AG08396 (cell line): ENCODE measurements at regions not wholly inside any gene's neighbourhood (a gene's known extent, or its start where the extent isn't known, plus 50 kb on each side); places are given as distances from the start of the nearest gene placed in this dataset.
"Not testable (repeated sequence)": the region's sequence is repeated elsewhere in the genome, so short reads cannot be mapped to it uniquely, and the experiment has no call there.

Experiments used
- DNase-seq: peaks from one replicate; pipeline ENCODE4 v3.0.0; 2012; ENCODE audit warnings: low spot score, mixed read lengths

DNA sequence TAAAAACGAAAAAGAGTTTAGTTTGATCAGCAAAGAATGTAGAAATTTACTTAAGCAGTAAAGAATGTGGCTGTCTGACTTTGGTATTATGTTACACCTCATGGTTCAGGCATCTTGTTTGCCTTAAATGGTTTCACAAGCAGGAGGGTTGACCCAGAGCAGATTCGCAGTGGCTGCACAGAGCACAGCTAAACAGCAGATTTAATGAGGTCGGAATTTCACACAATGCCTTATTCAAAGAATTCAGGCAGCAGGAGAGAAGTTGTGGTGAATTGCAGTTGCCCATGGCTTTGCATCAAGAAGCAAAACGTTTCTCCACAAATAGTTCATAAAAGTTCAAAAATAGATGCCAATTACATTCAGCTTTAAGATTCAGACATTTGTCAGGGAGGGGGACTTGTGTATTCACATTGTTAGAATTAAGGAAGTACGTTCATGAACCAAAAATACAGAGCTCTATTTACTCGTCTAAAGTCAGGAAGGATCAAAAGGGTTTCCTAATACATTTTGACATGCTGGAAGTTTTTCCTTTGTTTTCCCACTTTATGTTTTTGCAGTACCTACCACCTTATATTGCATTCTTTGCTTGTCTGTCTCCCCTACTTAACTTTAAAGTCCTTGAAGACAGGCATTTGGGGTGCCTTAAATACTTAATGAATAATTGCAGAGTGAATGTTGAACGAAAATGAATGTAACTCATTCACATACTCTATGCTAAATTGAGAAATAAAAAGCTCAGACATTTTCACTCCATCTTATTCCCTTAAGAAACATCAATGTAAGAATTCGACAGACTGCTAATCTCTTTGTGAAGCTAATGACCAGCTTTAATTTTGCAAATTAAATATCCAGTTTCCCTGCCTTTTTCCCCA, 1163.6 kb upstream of the CITED2 start:
- peak; percentile 73 for DNase-seq

DNA sequence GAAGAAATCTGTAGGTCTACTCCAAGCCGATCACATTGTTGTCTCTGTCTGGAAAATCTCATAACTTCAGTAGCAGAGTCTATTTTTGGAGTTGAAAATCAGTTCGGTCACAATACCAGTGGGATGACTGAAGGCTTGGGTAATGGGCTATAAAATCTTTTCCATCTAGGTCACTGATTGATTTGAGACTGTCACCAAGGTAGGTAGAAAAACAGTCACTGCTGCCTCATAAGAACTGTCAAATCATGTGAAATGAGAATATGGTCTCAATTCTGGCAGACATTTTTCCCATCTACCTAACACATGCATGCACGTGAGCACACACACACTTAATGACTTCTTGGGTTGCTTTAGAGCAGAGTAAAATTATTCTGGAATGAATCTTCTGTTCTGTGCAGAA, 1162.8 kb upstream of the CITED2 start:
- no peak for DNase-seq

DNA sequence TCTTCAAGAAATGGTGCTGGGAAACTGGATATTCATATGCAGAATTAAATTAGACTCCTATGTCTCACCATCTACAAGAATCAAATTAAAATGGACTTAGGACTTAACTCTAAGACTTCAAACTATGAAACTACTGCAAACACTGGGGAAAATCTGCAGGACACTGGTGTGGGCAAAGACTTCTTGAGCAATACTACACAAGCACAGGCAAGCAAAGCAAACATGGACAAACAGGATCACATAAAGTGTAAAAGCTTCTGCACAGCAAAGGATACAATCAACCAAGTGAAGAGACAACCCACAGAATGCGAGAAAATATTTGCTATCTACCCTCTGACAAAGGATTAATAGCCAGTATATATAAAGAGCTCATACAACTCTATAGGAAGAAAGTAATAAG, 1161.1 kb upstream of the CITED2 start:
- no peak for DNase-seq

DNA sequence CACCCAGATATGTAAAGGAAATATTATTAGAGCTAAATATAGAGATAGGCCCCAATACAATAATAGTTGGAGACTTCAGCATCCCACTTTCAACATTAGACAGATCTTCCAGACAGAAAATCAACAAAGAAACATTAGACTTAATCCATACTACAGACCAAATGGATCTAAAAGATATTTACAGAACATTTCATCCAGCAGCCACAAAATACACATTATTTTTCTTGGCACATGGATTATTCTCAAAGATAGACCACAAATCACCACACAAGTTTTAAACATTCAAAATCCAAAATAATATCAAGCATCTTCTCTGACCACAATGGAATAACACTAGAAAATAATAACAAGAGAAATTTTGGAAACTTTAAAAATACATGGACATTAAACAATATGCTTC, 1159.1 kb upstream of the CITED2 start:
- no peak for DNase-seq

DNA sequence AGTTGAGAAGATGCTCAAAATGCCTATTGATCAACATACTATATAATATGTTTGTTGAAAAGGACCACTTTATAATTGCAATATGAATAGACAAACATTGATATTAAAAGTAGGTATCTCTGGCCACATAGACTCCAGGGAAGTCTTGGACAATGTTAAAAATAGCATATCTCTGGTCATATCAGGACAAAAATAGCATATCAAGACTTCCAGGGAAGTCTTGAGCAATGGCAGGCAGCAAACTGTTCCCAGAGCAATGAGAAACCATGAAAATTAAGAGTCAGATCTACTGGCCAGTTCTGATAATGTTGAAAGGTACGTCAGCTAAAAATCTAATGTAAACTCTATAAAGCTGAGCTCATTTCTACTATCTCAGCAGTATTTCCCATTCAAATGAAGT, 1130.3 kb upstream of the CITED2 start:
- no peak for DNase-seq

DNA sequence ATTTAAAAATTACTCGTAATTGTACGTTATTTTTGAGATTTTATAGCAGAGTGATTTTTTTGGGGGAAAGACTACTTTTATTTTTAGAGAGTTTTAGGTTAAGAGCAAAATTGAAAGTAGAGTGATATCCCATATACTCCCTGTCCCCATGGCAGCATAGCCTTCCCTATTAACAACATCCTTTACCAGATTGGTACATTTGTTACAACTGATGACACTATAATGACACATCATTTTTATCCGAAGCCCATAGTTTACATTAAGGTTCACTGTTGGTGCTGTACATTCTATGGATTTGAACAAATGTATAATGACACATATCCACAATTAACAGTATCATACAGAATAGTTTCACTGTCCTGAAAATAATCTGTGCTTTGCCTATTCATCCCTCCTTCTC, 1126.4 kb upstream of the CITED2 start:
- DNase-seq, result no peak

DNA sequence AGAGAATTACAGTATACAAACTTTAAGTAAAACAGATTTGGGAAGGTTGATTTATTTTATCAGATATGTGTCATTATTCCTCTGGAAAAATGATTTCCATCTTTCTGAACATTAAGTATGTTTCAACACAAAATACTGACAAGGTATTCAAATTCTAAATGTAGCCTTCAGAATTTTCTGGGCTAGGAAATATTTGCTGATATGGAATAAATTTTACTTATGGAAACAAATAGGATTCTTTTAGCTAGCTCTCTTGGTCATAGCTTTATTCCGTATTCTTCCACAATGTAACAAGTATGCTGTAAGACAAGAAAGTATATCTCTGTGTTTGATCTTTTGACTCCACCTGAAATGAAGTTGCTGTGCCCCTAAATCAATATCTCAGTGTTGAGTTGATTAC, 1125.2 kb upstream of the CITED2 start:
- no peak for DNase-seq

DNA sequence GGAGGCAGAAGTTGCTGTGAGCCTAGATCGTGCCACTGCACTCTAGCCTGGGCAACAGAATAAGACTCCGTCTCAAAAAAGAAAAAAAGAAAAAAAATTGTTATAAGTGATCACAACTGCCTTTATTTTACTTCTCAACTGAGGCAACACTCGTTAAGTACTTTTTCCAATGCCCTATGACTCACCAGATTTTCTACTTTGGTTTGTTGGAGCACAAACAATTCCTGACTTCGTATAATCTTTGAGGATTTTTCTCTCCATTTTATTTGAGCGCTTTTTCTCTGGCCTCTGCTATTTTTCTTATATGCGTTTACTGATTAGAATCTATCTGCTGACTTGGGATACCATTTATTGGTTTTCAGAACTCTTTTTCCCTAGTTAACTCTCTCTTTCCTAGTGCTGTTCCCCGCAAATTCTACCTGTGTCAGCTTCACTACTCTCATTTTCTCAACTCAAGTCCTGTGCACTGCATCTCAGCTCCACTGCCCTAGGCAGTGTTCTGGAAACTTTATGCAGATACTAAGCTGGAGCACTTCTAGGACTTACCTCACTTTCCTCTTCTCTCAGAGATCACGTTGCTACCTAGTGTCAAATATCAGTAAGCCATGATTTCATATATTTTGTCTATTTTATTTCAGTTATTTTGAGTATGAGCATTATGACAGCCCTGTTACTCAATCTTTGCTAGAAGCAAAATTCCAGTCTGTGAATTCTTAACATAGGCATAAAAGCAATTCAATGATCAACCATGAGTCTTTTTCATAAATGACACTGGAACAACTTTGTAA, 1120.1 kb upstream of the CITED2 start:
- DNase-seq, result no peak

DNA sequence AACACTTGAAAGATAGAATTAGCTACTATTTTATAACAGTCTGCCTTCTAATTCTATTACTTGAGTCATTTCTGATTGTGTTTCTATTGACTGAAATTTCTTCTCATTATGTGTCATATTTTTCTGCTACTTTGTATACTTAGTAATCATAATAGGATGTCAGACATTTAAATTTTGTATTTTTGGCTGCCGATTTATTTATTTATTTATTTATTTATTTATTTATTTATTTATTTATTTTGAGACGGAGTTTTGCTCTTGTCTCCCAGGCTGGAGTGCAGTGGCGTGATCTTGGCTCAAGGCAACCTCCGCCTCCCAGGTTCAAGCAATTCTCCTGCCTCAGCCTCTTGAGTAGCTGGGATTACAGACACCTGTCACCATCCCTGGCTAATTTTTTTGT, 1119.0 kb upstream of the CITED2 start:
- not testable (repeated sequence) for DNase-seq

DNA sequence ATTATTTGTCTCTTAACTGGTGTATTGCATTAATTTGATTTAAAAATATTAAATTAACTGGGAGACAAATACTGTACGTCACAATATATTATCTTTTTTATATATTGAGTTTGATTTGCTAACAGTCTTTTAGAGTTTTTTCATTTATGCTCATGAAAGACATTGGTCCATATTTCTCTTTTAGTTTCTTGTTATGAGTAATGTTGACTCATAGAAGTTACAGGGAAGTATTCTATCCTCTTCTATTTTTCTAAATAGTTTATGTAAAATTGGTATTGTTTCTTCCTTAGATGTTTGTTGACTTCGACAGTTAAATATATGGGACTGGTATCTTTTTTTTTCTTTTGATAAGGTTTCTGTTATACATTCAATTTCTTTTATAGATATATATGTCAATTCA, 1115.6 kb upstream of the CITED2 start:
- no peak for DNase-seq

DNA sequence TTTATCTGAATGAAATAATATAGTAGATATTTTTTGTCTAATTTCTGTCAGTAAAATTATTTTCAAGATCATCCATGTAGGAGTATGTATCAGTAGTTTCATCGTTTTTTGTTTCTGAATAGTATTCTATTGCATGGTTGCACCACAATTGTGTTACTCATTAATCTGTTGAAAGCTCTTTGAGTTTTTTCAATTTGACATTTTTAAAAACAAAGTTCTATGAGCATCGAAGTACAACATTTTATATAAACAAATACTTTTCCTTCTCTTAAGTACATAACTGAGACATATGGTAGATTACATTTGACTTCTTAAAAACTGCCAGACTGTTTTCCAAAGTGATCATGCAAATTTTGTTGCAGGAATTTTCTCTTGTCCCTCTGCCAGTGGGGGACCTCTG, 1113.1 kb upstream of the CITED2 start:
- DNase-seq, result no peak

DNA sequence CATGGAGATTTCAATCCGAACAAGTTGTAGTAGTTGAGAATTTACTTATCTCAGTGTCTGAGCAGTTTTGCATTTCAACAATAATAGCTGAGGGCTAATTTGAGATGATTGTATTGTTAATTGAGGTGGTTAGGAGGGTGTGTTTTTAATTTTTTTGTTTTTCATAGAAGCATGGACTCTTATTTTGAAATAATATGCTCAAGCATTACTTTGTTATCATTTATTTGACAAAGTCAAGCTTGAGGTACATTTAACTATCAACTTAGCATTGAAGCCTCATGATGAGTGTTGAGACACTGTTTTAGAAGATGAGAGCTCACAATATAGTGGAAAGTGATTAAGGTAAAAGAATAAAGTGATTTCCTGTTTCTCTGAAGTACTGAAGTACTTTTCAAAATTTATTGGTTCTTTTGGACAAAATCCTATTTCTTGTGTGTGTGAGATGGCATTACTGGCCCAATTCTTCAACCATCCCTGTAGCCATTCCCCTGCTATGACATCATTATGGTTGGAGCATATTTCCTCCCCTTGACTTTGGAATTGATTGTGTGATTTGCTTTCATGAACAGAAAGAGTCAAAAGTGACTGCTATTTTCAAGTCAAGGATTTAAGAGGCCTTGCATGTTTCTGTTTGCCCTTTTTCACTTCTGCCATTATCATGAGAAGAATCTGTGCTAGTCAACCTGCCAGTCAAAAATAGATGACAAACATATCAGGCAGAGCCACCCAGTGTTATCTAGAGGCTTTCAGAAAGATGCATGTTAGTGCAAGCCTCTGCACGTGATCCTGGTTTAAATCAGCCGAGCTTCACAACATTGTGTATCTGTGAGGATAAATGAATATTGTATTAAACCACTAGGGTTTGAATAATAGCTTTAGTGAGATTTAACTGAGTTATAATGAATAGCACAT, 1112.3 kb upstream of the CITED2 start:
- peak; percentile 6 for DNase-seq

DNA sequence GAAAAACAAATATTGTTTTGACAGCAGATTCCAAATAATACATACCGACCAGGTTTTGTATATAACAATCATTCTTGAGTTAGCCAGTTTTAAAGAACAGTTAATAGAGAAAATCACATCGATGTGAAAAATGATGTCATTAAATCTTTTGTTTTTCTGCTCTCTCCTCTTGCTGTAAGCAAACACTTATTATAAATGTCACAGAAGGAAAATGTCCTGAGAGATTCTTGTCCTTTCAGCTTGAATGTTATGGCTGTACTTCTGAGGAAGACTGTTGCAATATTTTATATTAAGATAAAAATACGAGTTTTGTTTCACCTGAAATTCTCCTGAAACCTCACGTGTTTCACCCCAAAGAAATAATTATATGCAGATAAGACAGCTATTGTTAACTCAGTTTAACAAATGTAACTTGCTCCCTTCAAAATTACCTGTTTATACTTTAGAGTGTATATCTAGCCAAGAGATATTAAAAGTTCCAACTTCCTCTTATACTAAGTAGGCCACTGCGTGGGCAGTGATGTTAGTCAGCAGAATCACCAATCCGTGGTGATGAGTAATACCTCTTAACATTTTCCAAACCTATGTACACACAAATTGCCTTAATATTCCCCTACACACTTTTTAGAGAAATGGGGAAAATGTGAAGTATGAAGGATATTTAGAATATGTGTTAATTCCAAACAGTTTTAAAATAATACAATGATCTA, 1111.4 kb upstream of the CITED2 start:
- DNase-seq, result peak; percentile 40

DNA sequence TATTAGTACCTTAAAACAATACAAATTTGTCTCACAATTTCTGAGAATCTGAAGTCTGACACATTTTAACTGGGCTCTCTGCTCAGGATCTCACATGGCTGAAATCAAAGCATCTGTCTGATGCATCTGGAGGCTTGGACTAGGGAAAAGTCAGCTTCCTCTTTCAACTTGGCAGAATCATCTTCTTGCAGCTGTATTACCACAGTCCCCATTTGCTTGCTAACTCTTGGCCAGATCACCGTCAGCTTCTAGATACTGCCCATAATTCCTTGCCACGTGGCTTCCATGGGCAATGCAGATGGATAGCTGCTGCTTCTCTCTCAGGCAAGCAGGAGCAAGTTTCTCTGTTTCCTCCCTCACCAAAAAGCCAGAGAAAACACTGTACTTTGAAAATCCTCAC, 1106.4 kb upstream of the CITED2 start:
- peak; percentile 2 for DNase-seq

DNA sequence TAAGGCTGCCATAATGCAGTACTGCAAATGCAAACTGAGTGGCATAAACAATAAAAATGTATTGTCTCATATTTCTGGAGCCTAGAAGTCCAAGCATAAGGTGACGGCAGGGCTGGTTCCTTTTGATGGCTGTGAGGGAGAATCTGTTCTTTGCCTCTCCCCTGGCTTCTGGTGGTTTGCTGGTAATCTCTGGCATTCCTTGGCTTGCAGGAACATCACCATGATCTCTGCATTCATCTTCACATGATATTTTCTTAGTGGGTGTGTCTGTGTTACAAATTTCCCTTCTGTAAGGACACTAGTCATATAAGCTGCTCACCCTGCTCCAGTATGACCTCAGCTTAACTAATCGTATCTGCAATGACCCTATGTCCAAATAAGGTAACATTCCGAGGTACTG, 1104.2 kb upstream of the CITED2 start:
- DNase-seq, result no peak

DNA sequence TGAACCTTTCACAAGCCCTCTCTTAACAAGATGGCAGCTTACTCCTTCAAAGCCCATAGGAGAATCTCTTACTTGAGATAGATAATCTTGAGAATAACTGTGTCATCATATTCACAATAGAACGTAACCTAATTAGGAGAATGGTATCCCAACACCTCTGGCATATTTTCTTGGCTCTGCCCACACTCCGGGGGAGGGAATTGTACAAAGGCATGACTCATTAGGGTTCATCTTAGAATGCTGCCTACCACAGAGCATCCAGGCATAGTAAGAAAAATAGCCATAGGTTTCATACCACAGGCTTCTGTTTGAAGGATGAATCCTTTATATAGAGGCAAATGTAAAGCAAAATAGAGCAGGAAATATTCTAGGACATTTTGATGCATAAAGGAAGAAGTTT, 1100.6 kb upstream of the CITED2 start:
- DNase-seq, result no peak

DNA sequence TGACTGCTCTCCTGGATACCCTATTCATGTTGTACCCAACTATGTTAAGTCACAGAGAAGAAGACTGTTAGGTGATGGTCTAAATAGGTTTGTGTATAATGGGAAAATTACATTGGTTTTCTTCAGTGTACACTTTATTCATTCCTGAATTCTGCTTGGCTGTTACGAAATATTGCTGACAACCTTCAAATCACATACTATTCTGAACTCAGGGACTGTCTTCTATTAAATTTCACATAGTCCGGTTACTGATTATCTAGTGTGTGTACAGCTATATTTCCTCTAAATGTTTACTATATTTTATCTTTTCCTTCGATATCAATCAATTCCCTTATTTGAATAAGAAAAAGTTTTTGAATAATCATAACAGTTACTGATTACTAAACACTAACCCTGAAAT, 1090.3 kb upstream of the CITED2 start:
- no peak for DNase-seq

DNA sequence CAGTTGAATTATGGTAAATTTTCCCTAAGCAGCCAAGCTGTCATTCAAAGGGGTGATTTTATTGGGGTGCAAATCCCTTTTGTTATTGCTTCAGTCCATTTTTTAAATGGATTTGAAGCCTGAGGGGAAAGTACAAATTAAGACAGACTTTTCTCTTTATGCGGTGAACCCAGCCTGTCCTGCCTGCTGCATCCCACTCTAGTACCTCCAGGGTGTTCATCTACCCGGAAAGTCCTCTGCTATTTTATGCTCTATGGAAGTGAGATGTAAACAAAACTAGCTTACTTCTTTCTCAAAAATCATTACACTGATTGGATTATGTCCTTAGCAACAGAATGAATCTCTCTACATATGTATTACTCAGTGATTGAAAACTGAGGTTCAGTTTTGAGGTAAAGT, 1088.9 kb upstream of the CITED2 start:
- no peak for DNase-seq

DNA sequence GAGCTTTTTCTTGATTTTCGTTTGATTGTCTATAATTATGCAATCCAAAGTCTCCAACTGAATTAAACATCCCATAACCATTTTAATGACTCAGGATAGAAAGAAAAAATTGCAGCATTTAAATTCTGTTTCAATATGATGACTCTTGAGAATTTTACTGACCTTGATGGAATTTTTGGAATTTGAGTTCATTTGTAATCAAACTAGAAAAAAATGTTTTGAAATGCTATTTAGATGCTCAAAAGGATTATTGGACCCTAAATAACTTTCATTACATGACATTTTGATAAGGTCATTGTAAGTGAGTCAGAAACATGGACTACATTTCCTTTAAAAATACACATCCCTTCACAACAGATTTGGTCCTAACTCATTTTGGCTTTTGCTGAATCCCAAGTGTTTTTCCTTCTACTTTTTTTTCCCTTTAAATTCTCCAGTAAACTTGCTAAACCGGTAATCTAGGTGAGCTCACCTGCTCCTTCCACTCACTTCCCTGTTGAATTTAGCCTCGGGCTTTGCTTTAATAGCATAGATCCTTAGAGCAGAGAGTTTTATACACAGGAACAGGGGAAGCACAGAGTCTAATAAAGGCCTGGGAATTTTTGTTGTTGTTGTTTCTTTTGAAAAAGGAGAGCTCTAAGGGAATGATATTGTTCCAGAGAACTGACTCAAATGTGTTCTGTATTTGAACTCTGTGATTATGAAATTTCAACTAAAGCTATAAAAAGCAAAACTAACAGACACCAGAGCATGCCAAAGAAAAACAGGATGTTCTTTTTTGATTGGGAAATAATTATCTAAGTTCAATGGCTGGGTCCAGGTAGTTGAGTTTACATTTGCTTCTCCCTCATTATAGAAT, 1088.2 kb upstream of the CITED2 start:
- DNase-seq, result no peak

DNA sequence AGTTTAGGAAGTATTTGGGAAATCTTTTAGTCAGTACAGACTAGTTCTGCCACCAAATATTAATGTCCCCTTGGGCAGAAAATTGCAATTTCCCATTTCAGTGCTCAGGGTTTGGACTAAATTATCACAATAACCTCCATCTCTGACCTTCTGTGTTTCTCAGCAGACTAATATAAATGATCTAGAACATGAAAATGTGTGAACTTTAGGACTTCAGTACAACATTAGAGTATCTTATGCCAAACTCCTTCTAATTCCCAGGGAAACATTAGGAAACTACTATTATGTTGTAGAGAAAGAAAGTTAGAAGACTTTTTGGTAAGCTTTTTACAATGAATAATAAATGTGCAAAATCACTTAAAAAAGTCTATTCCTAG, 1087.6 kb upstream of the CITED2 start:
- DNase-seq, result no peak

DNA sequence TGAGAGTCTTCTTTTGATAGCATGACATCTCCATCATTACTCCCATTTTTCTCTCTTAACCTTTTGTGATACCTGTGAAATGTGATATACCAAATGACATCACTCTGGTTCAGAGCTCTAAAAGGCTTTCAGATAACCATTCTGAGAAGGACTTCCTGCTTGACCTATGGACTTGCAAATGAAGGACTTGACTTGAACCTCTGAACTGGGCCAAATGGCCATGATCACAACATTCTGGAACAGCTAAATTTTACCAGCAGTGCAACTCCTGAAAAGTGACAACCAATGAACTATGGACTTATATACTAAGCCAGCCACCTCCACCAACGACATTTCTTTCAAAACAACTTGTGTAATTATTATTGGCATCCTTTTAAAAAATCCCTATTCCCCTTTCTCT, 1085.8 kb upstream of the CITED2 start:
- DNase-seq, result no peak
